Left ventricle myocardium inferior (tissue), 1 donor: ENCODE measurements at regions not wholly inside any gene's neighbourhood (a gene's known extent, or its start where the extent isn't known, plus 50 kb on each side); places are given as distances from the start of the nearest gene placed in this dataset.

Source experiments
- DNase-seq: peaks from one replicate; pipeline ENCODE4 v3.0.0-alpha.2; 2020
- H3K27ac ChIP-seq: fragments of 200-600 bp; replicated peaks from 2 replicates; pipeline ENCODE4 v1.8.0; 2021
- H3K27me3 ChIP-seq: fragments of 200-600 bp; 2 replicates; pipeline ENCODE4 v1.8.0; 2021; ENCODE audit warnings: low read depth
- H3K36me3 ChIP-seq: fragments of 200-600 bp; 2 replicates; pipeline ENCODE4 v1.8.0; 2021
- H3K4me1 ChIP-seq: fragments of 200-600 bp; 2 replicates; pipeline ENCODE4 v1.8.0; 2021
- H3K4me3 ChIP-seq: fragments of 200-600 bp; 2 replicates; pipeline ENCODE4 v1.8.0; 2021; ENCODE audit warnings: mild to moderate bottlenecking, moderate library complexity
- H3K9me3 ChIP-seq: fragments of 200-600 bp; replicated peaks from 2 replicates; pipeline ENCODE4 v1.8.0; 2021
- intact Hi-C: fragments of 100-400 bp; cut with micrococcal nuclease; formaldehyde crosslinking; loops from one replicate; pipeline ENCODE4 v1.11.0; 2022
- TF ChIP-seq, protein P1 (sequence below): fragments of 200-600 bp; IDR thresholded peaks from 2 replicates; pipeline ENCODE4 v1.8.0; 2021; ENCODE audit warnings: antibody characterized with exemption, mild to moderate bottlenecking, borderline replicate concordance
- donor health status: DM: no; HTN: yes; CAD: no; lungs with severe emphysema.

DNA sequence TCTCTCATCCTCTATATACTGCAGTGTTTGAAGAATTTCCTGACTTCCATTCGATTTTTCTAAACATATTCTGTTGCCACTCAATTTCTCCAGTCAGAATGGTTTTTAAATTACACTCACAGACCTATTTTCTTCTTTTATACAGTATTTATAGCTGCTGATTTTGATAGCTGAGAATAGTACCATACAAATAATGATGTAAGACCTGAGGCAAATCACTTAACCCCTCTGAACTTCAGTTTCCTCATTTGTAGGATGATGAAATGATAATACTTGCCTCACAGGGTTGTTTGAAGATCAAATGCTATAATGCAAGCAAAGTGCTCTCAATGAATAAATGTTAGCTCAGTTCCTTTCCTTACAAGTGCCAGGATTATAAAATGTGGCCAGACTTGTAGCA is 241.8 kb downstream of the CPS1 start:
- no peaks in the 10 kb centered on the region for H3K4me1 ChIP-seq
- intact Hi-C loops = no loop called here
- H3K27me3 ChIP-seq = no peaks in the 10 kb centered on the region
- H3K4me3 ChIP-seq = no peak overlapping the region
- no peak for DNase-seq
- H3K9me3 ChIP-seq = no peaks in the 10 kb centered on the region
- TF ChIP-seq, protein P1, sequence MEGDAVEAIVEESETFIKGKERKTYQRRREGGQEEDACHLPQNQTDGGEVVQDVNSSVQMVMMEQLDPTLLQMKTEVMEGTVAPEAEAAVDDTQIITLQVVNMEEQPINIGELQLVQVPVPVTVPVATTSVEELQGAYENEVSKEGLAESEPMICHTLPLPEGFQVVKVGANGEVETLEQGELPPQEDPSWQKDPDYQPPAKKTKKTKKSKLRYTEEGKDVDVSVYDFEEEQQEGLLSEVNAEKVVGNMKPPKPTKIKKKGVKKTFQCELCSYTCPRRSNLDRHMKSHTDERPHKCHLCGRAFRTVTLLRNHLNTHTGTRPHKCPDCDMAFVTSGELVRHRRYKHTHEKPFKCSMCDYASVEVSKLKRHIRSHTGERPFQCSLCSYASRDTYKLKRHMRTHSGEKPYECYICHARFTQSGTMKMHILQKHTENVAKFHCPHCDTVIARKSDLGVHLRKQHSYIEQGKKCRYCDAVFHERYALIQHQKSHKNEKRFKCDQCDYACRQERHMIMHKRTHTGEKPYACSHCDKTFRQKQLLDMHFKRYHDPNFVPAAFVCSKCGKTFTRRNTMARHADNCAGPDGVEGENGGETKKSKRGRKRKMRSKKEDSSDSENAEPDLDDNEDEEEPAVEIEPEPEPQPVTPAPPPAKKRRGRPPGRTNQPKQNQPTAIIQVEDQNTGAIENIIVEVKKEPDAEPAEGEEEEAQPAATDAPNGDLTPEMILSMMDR = no peak
- H3K36me3 ChIP-seq = no peaks in the 10 kb centered on the region
- H3K27ac ChIP-seq = no peak overlapping the region

DNA sequence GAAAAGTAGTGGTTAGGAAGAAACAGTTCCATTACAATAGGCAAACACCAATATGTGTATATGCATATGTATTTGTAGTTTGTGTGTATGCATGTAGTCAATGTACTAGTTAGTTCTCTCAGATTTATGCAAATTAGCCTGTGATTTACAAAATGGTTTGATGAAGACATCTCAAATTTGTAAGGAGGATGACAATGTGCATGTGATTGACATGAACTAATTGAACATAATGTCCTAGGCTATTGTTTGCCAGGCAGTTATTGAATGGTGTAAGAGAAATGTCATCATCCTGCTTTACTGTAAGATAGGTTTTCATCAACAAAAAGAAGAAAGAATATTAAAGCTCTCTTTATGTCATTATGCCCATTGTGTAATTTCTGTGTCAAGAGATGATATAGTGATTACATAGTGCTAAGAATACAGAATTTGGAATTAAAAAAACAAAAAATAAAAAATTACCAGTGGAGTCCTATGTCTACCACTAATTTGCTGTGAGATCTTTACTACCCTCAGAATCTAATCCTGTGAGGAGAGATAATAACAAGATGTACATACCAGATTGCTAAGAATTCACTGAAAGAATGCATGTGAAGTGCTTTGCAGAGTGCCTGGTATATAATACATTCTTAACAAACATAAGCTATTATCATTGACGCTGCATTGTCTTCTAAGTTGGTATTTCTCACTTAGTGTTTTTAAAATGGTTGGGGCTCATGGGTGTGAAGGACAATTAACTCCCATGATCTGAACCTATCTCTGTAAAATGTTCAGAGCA is 258.0 kb downstream of the CPS1 start:
- Histone ChIP-seq H3K4me3 (no peak overlapping the region), H3K4me1 (no peaks in the 10 kb centered on the region), H3K36me3 (no peaks in the 10 kb centered on the region), H3K27me3 (no peaks in the 10 kb centered on the region), H3K9me3 (peaks cover 19% of the 10 kb centered on the region), H3K27ac (no peak overlapping the region)
- DNase-seq = no peak
- intact Hi-C loops = no loop called here
- TF ChIP-seq, protein P1 = no peak

DNA sequence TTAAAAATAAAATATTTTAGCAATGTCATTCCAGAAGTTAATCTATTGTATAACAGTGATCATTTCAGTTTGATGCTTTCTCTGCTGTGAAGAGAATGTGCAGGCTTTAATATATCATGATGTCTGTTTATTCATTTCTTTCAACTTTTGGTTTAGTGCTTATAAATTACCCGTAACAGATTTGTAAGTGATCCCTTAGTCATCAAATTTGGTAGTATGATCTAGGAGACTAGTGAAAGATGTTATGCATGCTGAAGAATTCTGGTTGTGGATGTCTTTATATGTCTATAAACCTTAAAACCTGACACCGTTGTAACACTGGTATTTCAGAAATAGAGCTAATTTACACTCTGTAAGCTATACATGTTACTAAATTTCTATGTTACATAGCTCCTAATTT is 260.4 kb downstream of the CPS1 start:
- DNase-seq = no peak
- intact Hi-C loops = no loop called here
- TF ChIP-seq, protein P1 = no peak

DNA sequence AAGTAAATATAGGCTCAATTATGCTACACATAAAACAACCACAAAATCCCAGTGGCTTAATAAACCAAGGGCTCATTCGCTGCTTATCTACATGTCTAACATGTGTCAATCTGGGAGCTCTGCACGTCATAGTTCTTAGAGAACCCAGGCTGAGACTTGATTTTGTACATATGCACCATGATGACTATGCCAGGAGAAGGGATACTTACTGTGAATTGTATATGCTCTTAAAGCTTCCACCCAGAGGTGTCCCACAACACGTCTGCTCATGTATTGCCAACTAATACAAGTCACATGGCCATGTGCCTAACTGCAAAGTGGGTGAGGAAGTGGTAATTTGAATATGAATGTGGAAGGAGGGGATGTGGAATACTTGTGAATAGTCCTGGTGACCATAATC is 262.1 kb downstream of the CPS1 start:
- no peak for DNase-seq
- no peaks in the 10 kb centered on the region for H3K36me3 ChIP-seq
- peaks cover 19% of the 10 kb centered on the region for H3K9me3 ChIP-seq
- no peaks in the 10 kb centered on the region for H3K4me1 ChIP-seq
- H3K27ac ChIP-seq = no peak overlapping the region
- no peak overlapping the region for H3K4me3 ChIP-seq
- no peaks in the 10 kb centered on the region for H3K27me3 ChIP-seq
- TF ChIP-seq, protein P1 = no peak
- intact Hi-C loops = no loop called here

More for the DNA sequence above, 260.4 kb downstream of the CPS1 start:
- no peak overlapping the region for H3K4me3 ChIP-seq
- no peaks in the 10 kb centered on the region for H3K27me3 ChIP-seq
- no peaks in the 10 kb centered on the region for H3K36me3 ChIP-seq
- peaks cover 16% of the 10 kb centered on the region for H3K9me3 ChIP-seq
- H3K4me1 ChIP-seq = no peaks in the 10 kb centered on the region
- no peak overlapping the region for H3K27ac ChIP-seq

DNA sequence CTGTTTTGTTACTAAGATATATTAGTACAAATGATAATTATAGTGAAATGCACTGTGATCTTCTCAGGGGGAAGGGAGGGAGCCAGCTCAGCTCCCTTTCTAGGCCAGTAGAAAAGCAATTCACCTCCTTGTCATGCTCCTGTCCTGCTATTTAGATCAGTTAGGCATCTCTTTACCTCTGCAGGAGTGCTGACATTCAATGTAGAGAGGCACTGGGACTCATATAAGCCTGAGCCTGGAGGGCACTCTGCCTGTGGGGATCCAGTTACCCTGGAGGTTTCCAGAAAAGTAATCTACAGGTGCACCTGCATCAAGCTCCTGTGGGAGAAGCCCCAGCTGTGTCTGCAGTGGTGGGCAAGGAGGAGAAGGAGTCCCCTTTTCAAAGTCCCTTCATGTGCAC is 277.0 kb downstream of the CPS1 start:
- Histone ChIP-seq H3K4me3 (no peak overlapping the region), H3K4me1 (no peaks in the 10 kb centered on the region), H3K9me3 (no peaks in the 10 kb centered on the region), H3K27ac (no peak overlapping the region), H3K27me3 (no peaks in the 10 kb centered on the region), H3K36me3 (no peaks in the 10 kb centered on the region)
- TF ChIP-seq, protein P1 = no peak
- DNase-seq = no peak
- intact Hi-C loops = no loop called here
